ENCODE measurements at regions not wholly inside any gene's neighbourhood (a gene's known extent, or its start where the extent isn't known, plus 50 kb on each side); places are given as distances from the start of the nearest gene placed in this dataset.
"Not testable (repeated sequence)": the region's sequence is repeated elsewhere in the genome, so short reads cannot be mapped to it uniquely, and the experiment has no call there.

GRCh38 chr9:36503172-36504088, 69.3 kb upstream of the MELK start:
- no peak overlapping the region; the same call in 1 of the 2 replicates for H3K9ac ChIP-seq (ENCODE audit: low read length)
- no peaks in the 10 kb centered on the region for H3K36me3 ChIP-seq (ENCODE audit: insufficient read depth, low read length)
- H3K4me2 ChIP-seq (ENCODE audit: low read length), result peak overlapping the region; percentile 9; the same call in 1 of the 2 replicates
- H2AFZ ChIP-seq (ENCODE audit: low read length), result peak overlapping the region; percentile 63
- H3K27ac ChIP-seq (ENCODE audit: low read depth, low read length, poor library complexity, severe bottlenecking), result peak overlapping the region; percentile 42
- H3K27me3 ChIP-seq (ENCODE audit: insufficient read depth, low read length), result no peaks in the 10 kb centered on the region
- TF ChIP-seq EZH2 (IDR thresholded peaks at IDR 0.05; ENCODE audit: borderline replicate concordance, low read length) (no peak), CTCF (IDR thresholded peaks at IDR 0.05; ENCODE audit: low read length) (no peak)
- no peaks in the 10 kb centered on the region for H3K9me3 ChIP-seq (ENCODE audit: low read length)
- no peaks in the 10 kb centered on the region for H3K9me2 ChIP-seq (ENCODE audit: low read depth, low read length)
- no peaks in the 10 kb centered on the region for H3F3A ChIP-seq (ENCODE audit: insufficient read depth, low read length)
- no peaks in the 10 kb centered on the region for H4K20me1 ChIP-seq (ENCODE audit: insufficient read depth, low read length)
- H3K4me3 ChIP-seq (ENCODE audit: low read depth, low read length, poor library complexity, severe bottlenecking), result no peak overlapping the region
- peaks cover 42% of the 10 kb centered on the region for H3K4me1 ChIP-seq (ENCODE audit: insufficient read depth, low read length, severe bottlenecking)
- H3K79me2 ChIP-seq (ENCODE audit: insufficient read depth, low read length), result no peaks in the 10 kb centered on the region

GRCh38 chr9:36501727-36502126, 71.0 kb upstream of the MELK start:
- Histone ChIP-seq H3K4me1 (ENCODE audit: insufficient read depth, low read length, severe bottlenecking) (peaks cover 42% of the 10 kb centered on the region), H3K4me3 (ENCODE audit: low read depth, low read length, poor library complexity, severe bottlenecking) (no peak overlapping the region), H3K27me3 (ENCODE audit: insufficient read depth, low read length) (no peaks in the 10 kb centered on the region), H3K27ac (ENCODE audit: low read depth, low read length, poor library complexity, severe bottlenecking) (no peak overlapping the region), H3F3A (ENCODE audit: insufficient read depth, low read length) (no peaks in the 10 kb centered on the region), H3K9ac (ENCODE audit: low read length) (no peak overlapping the region), H3K4me2 (ENCODE audit: low read length) (no peak overlapping the region), H3K79me2 (ENCODE audit: insufficient read depth, low read length) (no peaks in the 10 kb centered on the region), H2AFZ (ENCODE audit: low read length) (no peak overlapping the region), H3K9me3 (ENCODE audit: low read length) (no peaks in the 10 kb centered on the region), H3K9me2 (ENCODE audit: low read depth, low read length) (no peaks in the 10 kb centered on the region), H3K36me3 (ENCODE audit: insufficient read depth, low read length) (no peaks in the 10 kb centered on the region), H4K20me1 (ENCODE audit: insufficient read depth, low read length) (no peaks in the 10 kb centered on the region)
- no peak for TF ChIP-seq EZH2 (IDR thresholded peaks at IDR 0.05; ENCODE audit: borderline replicate concordance, low read length)
- TF ChIP-seq CTCF (IDR thresholded peaks at IDR 0.05; ENCODE audit: low read length), result no peak

GRCh38 chr9:36500931-36501330, 71.8 kb upstream of the MELK start:
- not testable (repeated sequence) for H3K9me2 ChIP-seq (ENCODE audit: low read depth, low read length); H4K20me1 ChIP-seq (ENCODE audit: insufficient read depth, low read length); H2AFZ ChIP-seq (ENCODE audit: low read length); H3F3A ChIP-seq (ENCODE audit: insufficient read depth, low read length); H3K79me2 ChIP-seq (ENCODE audit: insufficient read depth, low read length); H3K27ac ChIP-seq (ENCODE audit: low read depth, low read length, poor library complexity, severe bottlenecking); H3K4me3 ChIP-seq (ENCODE audit: low read depth, low read length, poor library complexity, severe bottlenecking); H3K9ac ChIP-seq (ENCODE audit: low read length); H3K4me2 ChIP-seq (ENCODE audit: low read length); H3K9me3 ChIP-seq (ENCODE audit: low read length); H3K36me3 ChIP-seq (ENCODE audit: insufficient read depth, low read length); H3K27me3 ChIP-seq (ENCODE audit: insufficient read depth, low read length)
- peaks cover 42% of the 10 kb centered on the region for H3K4me1 ChIP-seq (ENCODE audit: insufficient read depth, low read length, severe bottlenecking)
